Subcutaneous abdominal adipose tissue (tissue), 5 donors: ENCODE measurements at regions not wholly inside any gene's neighbourhood (a gene's known extent, or its start where the extent isn't known, plus 50 kb on each side); places are given as distances from the start of the nearest gene placed in this dataset.

Experiments
- H3K27ac ChIP-seq: one replicate; pipeline ENCODE4 v1.7.0; 2013; ENCODE audit warnings: low read depth, mild to moderate bottlenecking, inconsistent platforms, low read length, moderate library complexity
- H3K27me3 ChIP-seq, 5 donors: one replicate each; pipeline ENCODE4 v1.7.0; 2013; ENCODE audit warnings: low read length in 5 of 5, inconsistent platforms in 1 of 5; ENCODE audit not compliant: control insufficient read depth in 5 of 5, insufficient read depth in 4 of 5
- H3K36me3 ChIP-seq, 5 donors: one replicate each; pipeline ENCODE4 v1.7.0; 2013; ENCODE audit warnings: low read length in 5 of 5; ENCODE audit not compliant: control insufficient read depth in 5 of 5, insufficient read depth in 5 of 5
- H3K4me1 ChIP-seq, 5 donors: one replicate each; pipeline ENCODE4 v1.7.0; 2013; ENCODE audit warnings: low read length in 5 of 5, mild to moderate bottlenecking in 3 of 5, moderate library complexity in 1 of 5; ENCODE audit not compliant: control insufficient read depth in 5 of 5, insufficient read depth in 5 of 5
- H3K4me3 ChIP-seq, 5 donors: one replicate each; pipeline ENCODE4 v1.7.0; 2013; ENCODE audit warnings: low read length in 5 of 5, low read depth in 1 of 5
- H3K9ac ChIP-seq, 5 donors: one replicate each; pipeline ENCODE4 v1.7.0; 2013; ENCODE audit warnings: low read length in 5 of 5, mild to moderate bottlenecking in 4 of 5, moderate library complexity in 3 of 5
- H3K9me3 ChIP-seq, 5 donors: one replicate each; pipeline ENCODE4 v1.7.0; 2013; ENCODE audit warnings: low read length in 5 of 5; ENCODE audit not compliant: control insufficient read depth in 5 of 5
- donor health status: healthy.
- donor health status: healthy.
- donor health status: healthy.
- donor health status: healthy.
- donor health status: healthy.

DNA sequence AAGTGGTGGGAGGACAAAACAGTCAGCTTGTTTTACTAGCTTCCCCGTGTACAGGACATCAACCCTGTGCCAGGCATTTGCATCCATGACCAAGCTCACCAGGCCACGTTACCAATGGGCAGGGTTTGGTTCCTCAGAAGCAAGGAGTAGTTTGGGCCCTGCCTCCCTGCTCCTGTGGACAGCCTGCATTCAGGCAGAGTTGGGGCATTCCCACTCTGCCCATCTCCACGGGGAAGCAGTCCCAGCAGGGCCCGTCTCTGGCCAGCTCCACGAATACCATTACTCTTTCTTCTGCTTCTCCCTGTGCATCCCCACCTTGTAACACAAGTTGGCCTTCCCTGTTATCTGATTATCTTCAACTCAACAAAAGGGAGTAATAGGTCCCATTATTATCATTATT, 54.0 kb upstream of the RIOK3 start:
- H3K4me1 ChIP-seq = peaks cover 0 to 15% (median 12%) of the 10 kb centered on the region in 5 donors
- H3K9ac ChIP-seq = no peak overlapping the region
- H3K27ac ChIP-seq = no peak overlapping the region
- no peak overlapping the region for H3K4me3 ChIP-seq
- peaks cover 0 to 8% (median 0%) of the 10 kb centered on the region in 5 donors for H3K36me3 ChIP-seq
- H3K9me3 ChIP-seq = no peaks in the 10 kb centered on the region
- H3K27me3 ChIP-seq = no peaks in the 10 kb centered on the region

DNA sequence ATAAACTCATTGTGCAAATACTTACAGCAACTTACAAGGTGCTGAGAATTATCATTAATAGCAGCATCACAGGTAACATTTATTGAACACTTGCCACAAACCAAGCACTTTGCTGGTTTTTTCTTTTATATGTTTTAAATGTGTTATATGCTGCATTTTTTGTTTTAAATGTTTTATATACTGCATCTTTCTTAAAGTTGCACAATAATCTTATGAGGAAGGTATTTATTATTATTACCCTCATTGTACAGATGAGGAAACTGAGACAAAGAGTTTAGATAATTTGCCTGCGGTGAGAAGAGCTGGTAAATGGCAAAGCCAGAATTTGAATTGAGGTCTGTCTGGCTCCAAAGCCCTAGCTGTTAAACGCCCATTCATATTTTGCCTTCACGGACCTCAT, 52.2 kb upstream of the RIOK3 start:
- Histone ChIP-seq H3K36me3 (peaks cover 0 to 8% (median 0%) of the 10 kb centered on the region in 5 donors), H3K9ac (no peak overlapping the region), H3K4me1 (peaks cover 0 to 15% (median 12%) of the 10 kb centered on the region in 5 donors), H3K27me3 (no peaks in the 10 kb centered on the region), H3K4me3 (no peak overlapping the region), H3K9me3 (no peaks in the 10 kb centered on the region), H3K27ac (peak overlapping the region; percentile 2)

DNA sequence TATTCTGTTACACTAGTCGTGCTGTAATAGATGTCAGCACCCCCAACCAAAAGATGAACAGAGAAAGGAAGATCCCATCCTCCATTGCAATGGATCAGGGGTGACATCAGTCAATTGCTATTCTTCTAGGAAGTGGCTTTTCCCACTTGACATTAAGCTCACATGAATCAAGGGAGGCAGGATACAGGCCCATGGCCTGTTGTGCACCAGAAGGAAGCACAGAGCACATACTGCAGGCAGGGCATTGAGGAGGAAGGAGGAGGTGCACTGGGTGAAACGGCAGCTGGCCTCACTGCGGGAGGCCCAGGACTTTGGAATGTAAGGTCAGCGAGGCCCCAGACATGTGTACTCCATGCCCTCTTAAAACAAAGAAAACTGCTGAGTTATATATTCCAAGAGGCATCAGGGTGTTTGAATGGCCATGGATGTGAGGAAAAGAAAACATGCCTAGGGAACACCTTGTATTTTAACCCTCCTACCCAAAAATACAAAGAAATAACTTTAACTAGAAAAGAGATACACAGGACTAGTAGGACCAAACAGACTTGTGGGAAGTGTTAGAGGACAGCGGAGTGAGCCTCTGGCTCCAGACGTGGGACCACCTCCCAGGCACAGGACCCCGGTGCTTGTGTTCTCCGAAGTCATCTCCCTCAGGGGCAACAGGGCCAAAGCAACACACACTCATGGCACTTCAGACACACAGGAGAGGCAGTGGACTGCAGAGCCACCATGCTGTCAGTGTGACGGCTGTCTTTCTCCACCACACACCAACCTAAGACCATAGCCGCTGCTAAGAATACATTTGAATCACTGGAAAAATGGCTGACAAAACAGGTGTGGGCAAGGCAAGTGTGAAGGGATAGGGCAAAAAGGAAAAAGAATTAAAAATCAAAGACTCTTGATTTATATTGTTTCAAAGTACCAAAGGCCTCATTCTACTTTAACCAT, 51.4 kb upstream of the RIOK3 start:
- Histone ChIP-seq H3K27me3 (no peaks in the 10 kb centered on the region), H3K9me3 (no peaks in the 10 kb centered on the region), H3K27ac (peak overlapping the region; percentile 2), H3K4me1 (peaks cover 0 to 20% (median 12%) of the 10 kb centered on the region in 5 donors), H3K36me3 (peaks cover 0 to 8% (median 0%) of the 10 kb centered on the region in 5 donors), H3K4me3 (no peak overlapping the region), H3K9ac (no peak overlapping the region)
